HepG2 (cell line): ENCODE measurements at regions not wholly inside any gene's neighbourhood (a gene's known extent, or its start where the extent isn't known, plus 50 kb on each side); places are given as distances from the start of the nearest gene placed in this dataset.

Source experiments
- ATAC-seq: fragments of 200-7000 bp; cut with Tn5 transposase; 3 replicates; pipeline ENCODE4 v1.9.1; 2020; ENCODE audit warnings: mild to moderate bottlenecking, moderate library complexity
- BruUV-seq: library from RNA; stranded (reverse); fragments of 400-500 nt; replicated peaks from 2 replicates; lab custom pipeline; 2021; lab: Mats Ljungman, UMichigan
- CTCF ChIA-PET: fragments of 300-600 bp; formaldehyde crosslinking; extraction: SDS; loops from one replicate; lab custom pipeline; 2021; ENCODE audit warnings: low total read pairs, inconsistent platforms, low intra/inter-chr PET ratio; lab: Yijun Ruan, JAX
- POLR2A ChIA-PET: fragments of 350-600 bp; sonication (Branson Sonifier 250); formaldehyde crosslinking; loops from one replicate; lab custom pipeline; 2020; ENCODE audit warnings: antibody characterized with exemption, inconsistent platforms; lab: Yijun Ruan, JAX
- DNase-seq: peaks from one replicate; pipeline ENCODE4 v3.0.0-alpha.2; 2015; ENCODE audit warnings: low spot score
- FAIRE-seq: peaks from 3 replicates; lab custom pipeline; 2011; peaks lifted over from hg19 to GRCh38; lab: Jason Lieb, UNC
- H2AFZ ChIP-seq: one replicate; pipeline ENCODE4 v1.6.1; 2011; ENCODE audit warnings: low read length, inconsistent platforms
- H3K27ac ChIP-seq: fragments of 300-600 bp; 3 replicates; pipeline ENCODE4 v1.8.0; 2011; ENCODE audit warnings: mixed run types, mild to moderate bottlenecking, mixed read lengths, low read length, inconsistent platforms; ENCODE audit not compliant: insufficient read depth; ENCODE audit errors: extremely low read length
- H3K27me3 ChIP-seq, 2 experiments: fragments of 200-600 bp in 1 of 2; 2 replicates in 1 of 2; 3 replicates in 1 of 2; pipeline versions ENCODE4 v1.6.0 to v1.8.0; 2011; ENCODE audit warnings: low read length in 2 of 2, mild to moderate bottlenecking in 2 of 2, moderate library complexity in 2 of 2, inconsistent platforms in 1 of 2; ENCODE audit not compliant: insufficient read depth in 2 of 2, control insufficient read depth in 1 of 2
- H3K36me3 ChIP-seq, 2 experiments: fragments of 200-600 bp in 1 of 2; replicated peaks in 1 of 2; 2 replicates in 1 of 2; 3 replicates in 1 of 2; pipeline versions ENCODE4 v1.5.1 to v1.8.0; 2011; ENCODE audit warnings: low read length in 2 of 2, inconsistent platforms in 1 of 2; ENCODE audit not compliant: insufficient read depth in 2 of 2, control insufficient read depth in 1 of 2
- H3K4me1 ChIP-seq: 2 replicates; pipeline ENCODE4 v1.5.1; 2012; ENCODE audit warnings: low read length, inconsistent platforms; ENCODE audit not compliant: insufficient read depth
- H3K4me2 ChIP-seq: 2 replicates; pipeline ENCODE4 v1.6.0; 2011; ENCODE audit warnings: low read depth, low read length, inconsistent platforms
- H3K4me3 ChIP-seq, 3 experiments: fragments of 200-600 bp in 1 of 3; sonication (generic), shearing (Covaris generic) in 1 of 3; replicated peaks in 1 of 3; 2 replicates each; pipeline ENCODE4 v1.5.1; 2011 to 2016; ENCODE audit warnings: low read length in 3 of 3, inconsistent platforms in 2 of 3, low read depth in 2 of 3, mild to moderate bottlenecking in 2 of 3, control low read depth in 1 of 3, mixed read lengths in 1 of 3; ENCODE audit not compliant: insufficient read depth in 1 of 3
- H3K79me2 ChIP-seq: one replicate; pipeline ENCODE4 v1.6.1; 2011; ENCODE audit warnings: low read length, inconsistent platforms; ENCODE audit not compliant: insufficient read depth
- H3K9ac ChIP-seq: 2 replicates; pipeline ENCODE4 v1.6.0; 2011; ENCODE audit warnings: mild to moderate bottlenecking, low read depth, low read length, inconsistent platforms; ENCODE audit not compliant: insufficient read depth
- H3K9me3 ChIP-seq: 2 replicates; pipeline ENCODE4 v1.5.1; 2012; ENCODE audit warnings: mild to moderate bottlenecking, low read length
- H4K20me1 ChIP-seq: 2 replicates; pipeline ENCODE4 v1.6.0; 2011; ENCODE audit warnings: inconsistent platforms, mild to moderate bottlenecking, low read length, moderate library complexity; ENCODE audit not compliant: insufficient read depth
- FOXA1 ChIP-seq, 2 experiments: fragments of 450-650 bp in 1 of 2; sonication (generic) in 1 of 2; formaldehyde crosslinking in 1 of 2; IDR thresholded peaks; 2 replicates each; pipeline versions ENCODE4 v1.4.0 to v1.6.1; 2016 to 2020; ENCODE audit warnings: missing genetic modification reagents in 1 of 2
- HNRNPK ChIP-seq: fragments of 200-400 bp; formaldehyde crosslinking; IDR thresholded peaks from 2 replicates; pipeline ENCODE4 v1.6.1; 2018; ENCODE audit warnings: low read length, low read depth, moderate library complexity, mild to moderate bottlenecking; ENCODE audit not compliant: poor library complexity, severe bottlenecking
- HOXA3 ChIP-seq: sonication (generic); formaldehyde crosslinking; IDR thresholded peaks from 2 replicates; pipeline ENCODE4 v1.5.0; 2020; ENCODE audit warnings: missing genetic modification reagents
- HOXD1 ChIP-seq: sonication (generic); formaldehyde crosslinking; IDR thresholded peaks from 2 replicates; pipeline ENCODE4 v1.5.0; 2020; ENCODE audit warnings: missing genetic modification reagents
- ONECUT2 ChIP-seq: sonication (generic); formaldehyde crosslinking; IDR thresholded peaks from 2 replicates; pipeline ENCODE4 v1.4.0; 2020; ENCODE audit warnings: missing genetic modification reagents
- RARG ChIP-seq: sonication (generic); formaldehyde crosslinking; IDR thresholded peaks from 2 replicates; pipeline ENCODE4 v1.4.0; 2020; ENCODE audit warnings: low read depth, mild to moderate bottlenecking, missing genetic modification reagents
- SMC3 ChIP-seq: IDR thresholded peaks from 2 replicates; pipeline ENCODE4 v1.6.1; 2011; ENCODE audit warnings: low read length, improper control_type of control experiment
- TERF1 ChIP-seq: sonication (generic); formaldehyde crosslinking; IDR thresholded peaks from 2 replicates; pipeline ENCODE4 v1.8.0; 2022; ENCODE audit warnings: mild to moderate bottlenecking, missing genetic modification reagents, moderate library complexity
- WIZ ChIP-seq: sonication (generic); formaldehyde crosslinking; IDR thresholded peaks from 2 replicates; pipeline ENCODE4 v1.5.1; 2020; ENCODE audit warnings: mild to moderate bottlenecking, missing genetic modification reagents
- ZFX ChIP-seq: sonication (generic); formaldehyde crosslinking; IDR thresholded peaks from 2 replicates; pipeline ENCODE4 v1.4.0; 2020; ENCODE audit warnings: mild to moderate bottlenecking, low read depth, missing genetic modification reagents, moderate library complexity
- ZNF12 ChIP-seq: sonication (generic); formaldehyde crosslinking; IDR thresholded peaks from 2 replicates; pipeline ENCODE4 v1.5.0; 2020; ENCODE audit warnings: missing genetic modification reagents
- ZNF136 ChIP-seq: sonication (generic); formaldehyde crosslinking; IDR thresholded peaks from 2 replicates; pipeline ENCODE4 v1.8.1; 2022; ENCODE audit warnings: low read depth, mild to moderate bottlenecking, moderate library complexity, missing genetic modification reagents
- ZNF558 ChIP-seq: sonication (generic); formaldehyde crosslinking; IDR thresholded peaks from 2 replicates; pipeline ENCODE4 v1.9.0; 2022; ENCODE audit warnings: mild to moderate bottlenecking, missing genetic modification reagents, borderline replicate concordance
- ZNF567 ChIP-seq: sonication (generic); formaldehyde crosslinking; IDR thresholded peaks from 2 replicates; pipeline ENCODE4 v1.8.1; 2023; ENCODE audit warnings: mild to moderate bottlenecking, missing genetic modification reagents, borderline replicate concordance
- ZNF598 ChIP-seq: sonication (generic); formaldehyde crosslinking; IDR thresholded peaks from 2 replicates; pipeline ENCODE4 v1.5.1; 2020; ENCODE audit warnings: mild to moderate bottlenecking, missing genetic modification reagents, borderline replicate concordance
- ZNF619 ChIP-seq: sonication (generic); formaldehyde crosslinking; IDR thresholded peaks from 2 replicates; pipeline ENCODE4 v1.4.0; 2020; ENCODE audit warnings: mild to moderate bottlenecking, missing genetic modification reagents
- ZNF709 ChIP-seq: sonication (generic); formaldehyde crosslinking; IDR thresholded peaks from 2 replicates; pipeline ENCODE4 v1.5.0; 2020; ENCODE audit warnings: mild to moderate bottlenecking, missing genetic modification reagents
- WGBS: methylation state at CpG from one replicate; pipeline ENCODE4 v1.1.6; 2017; ENCODE audit warnings: low lambda C conversion rate; 5-methylcytosine and 5-hydroxymethylcytosine counted together
- in situ Hi-C: cut with HindIII; loops from 2 replicates; pipeline ENCODE4 v1.10.0; 2017; ENCODE audit warnings: low pct_unique_long_range_greater_than_20kb; ENCODE audit not compliant: extremely low pct_ligation_motif_present
- intact Hi-C: fragments of 100-400 bp; cut with micrococcal nuclease; formaldehyde crosslinking; loops from one replicate; pipeline ENCODE4 v1.10.0; 2022; ENCODE audit not compliant: unreplicated experiment

GRCh38 chr3:16695710-16696109 lies 90.5 kb upstream of the DAZL start:
- H3K27ac ChIP-seq = no peak overlapping the region
- no peak for FAIRE-seq
- no peaks in the 10 kb centered on the region for H3K9me3 ChIP-seq
- no peak overlapping the region for H3K4me3 ChIP-seq
- no peaks in the 10 kb centered on the region for H4K20me1 ChIP-seq
- H2AFZ ChIP-seq = no peak overlapping the region
- CTCF ChIA-PET = no interaction called here
- intact Hi-C loops (no loop called here), in situ Hi-C loops (no loop called here)
- no TSS peak for BruUV-seq
- 10% methylated on average over 4 of the region's 4 CpGs for WGBS
- H3K9ac ChIP-seq = no peak overlapping the region
- no peak for ATAC-seq
- TF ChIP-seq ZNF619 (CRISPR knock-in tag) = no peak
- H3K36me3 ChIP-seq = no peaks in the 10 kb centered on the region
- DNase-seq = no peak
- H3K27me3 ChIP-seq = no peaks in the 10 kb centered on the region; a peak in 1 of 5 replicates
- no peaks in the 10 kb centered on the region for H3K4me1 ChIP-seq
- POLR2A ChIA-PET = no interaction called here
- H3K79me2 ChIP-seq = no peaks in the 10 kb centered on the region
- no peak overlapping the region for H3K4me2 ChIP-seq

GRCh38 chr3:16697443-16698147 lies 92.4 kb upstream of the DAZL start:
- H3K27me3 ChIP-seq = no peaks in the 10 kb centered on the region; a peak in 1 of 5 replicates
- ChIA-PET CTCF (no interaction called here), POLR2A (no interaction called here)
- no peak for FAIRE-seq
- ATAC-seq = no peak
- TF ChIP-seq ZFX (CRISPR knock-in tag) (no peak), ZNF567 (no peak), ZNF598 (CRISPR knock-in tag) (no peak), HOXD1 (CRISPR knock-in tag) (no peak), ZNF709 (CRISPR knock-in tag) (no peak), FOXA1 (IDR thresholded peaks at IDR 0.05) (no peak), FOXA1 (CRISPR knock-in tag; IDR thresholded peaks at IDR 0.05) (no peak), ZNF558 (CRISPR knock-in tag) (no peak), WIZ (CRISPR knock-in tag) (no peak), HNRNPK (no peak), RARG (CRISPR knock-in tag) (no peak), TERF1 (CRISPR knock-in tag) (no peak), ZNF12 (CRISPR knock-in tag) (no peak), ONECUT2 (CRISPR knock-in tag) (no peak), HOXA3 (CRISPR knock-in tag) (no peak), SMC3 (no peak), ZNF136 (CRISPR knock-in tag) (no peak)
- BruUV-seq = no TSS peak
- H4K20me1 ChIP-seq = no peaks in the 10 kb centered on the region
- no peak overlapping the region for H3K27ac ChIP-seq
- no peaks in the 10 kb centered on the region for H3K79me2 ChIP-seq
- H2AFZ ChIP-seq = no peak overlapping the region
- H3K4me2 ChIP-seq = no peak overlapping the region
- DNase-seq = no peak
- no peaks in the 10 kb centered on the region for H3K36me3 ChIP-seq
- WGBS = 100% methylated on average over 1 of the region's 1 CpG
- H3K9ac ChIP-seq = no peak overlapping the region
- no peaks in the 10 kb centered on the region for H3K4me1 ChIP-seq
- H3K4me3 ChIP-seq = no peak overlapping the region
- in situ Hi-C loops (no loop called here), intact Hi-C loops (no loop called here)
- no peaks in the 10 kb centered on the region for H3K9me3 ChIP-seq
